Hepatocyte (in vitro differentiated cells): ENCODE measurements at regions not wholly inside any gene's neighbourhood (a gene's known extent, or its start where the extent isn't known, plus 50 kb on each side); places are given as distances from the start of the nearest gene placed in this dataset.

Experiments
- EZH2 ChIP-seq: fragments of 200-600 bp; sonication (generic); IDR thresholded peaks from 2 replicates; pipeline ENCODE4 v1.6.1; 2016; ENCODE audit warnings: antibody characterized with exemption, mild to moderate bottlenecking, borderline replicate concordance
- EZH2phosphoT487 ChIP-seq: fragments of 200-600 bp; sonication (generic); IDR thresholded peaks from one replicate; pipeline ENCODE4 v1.6.1; 2018; ENCODE audit warnings: antibody characterized with exemption, mild to moderate bottlenecking, low read depth, moderate library complexity; ENCODE audit not compliant: unreplicated experiment, severe bottlenecking
- TF ChIP-seq, protein P1 (sequence below): fragments of 200-600 bp; sonication (generic); IDR thresholded peaks from 2 replicates; pipeline ENCODE4 v1.5.1; 2016; ENCODE audit warnings: antibody characterized with exemption, mild to moderate bottlenecking; ENCODE audit not compliant: poor library complexity

- TF ChIP-seq, protein P1, sequence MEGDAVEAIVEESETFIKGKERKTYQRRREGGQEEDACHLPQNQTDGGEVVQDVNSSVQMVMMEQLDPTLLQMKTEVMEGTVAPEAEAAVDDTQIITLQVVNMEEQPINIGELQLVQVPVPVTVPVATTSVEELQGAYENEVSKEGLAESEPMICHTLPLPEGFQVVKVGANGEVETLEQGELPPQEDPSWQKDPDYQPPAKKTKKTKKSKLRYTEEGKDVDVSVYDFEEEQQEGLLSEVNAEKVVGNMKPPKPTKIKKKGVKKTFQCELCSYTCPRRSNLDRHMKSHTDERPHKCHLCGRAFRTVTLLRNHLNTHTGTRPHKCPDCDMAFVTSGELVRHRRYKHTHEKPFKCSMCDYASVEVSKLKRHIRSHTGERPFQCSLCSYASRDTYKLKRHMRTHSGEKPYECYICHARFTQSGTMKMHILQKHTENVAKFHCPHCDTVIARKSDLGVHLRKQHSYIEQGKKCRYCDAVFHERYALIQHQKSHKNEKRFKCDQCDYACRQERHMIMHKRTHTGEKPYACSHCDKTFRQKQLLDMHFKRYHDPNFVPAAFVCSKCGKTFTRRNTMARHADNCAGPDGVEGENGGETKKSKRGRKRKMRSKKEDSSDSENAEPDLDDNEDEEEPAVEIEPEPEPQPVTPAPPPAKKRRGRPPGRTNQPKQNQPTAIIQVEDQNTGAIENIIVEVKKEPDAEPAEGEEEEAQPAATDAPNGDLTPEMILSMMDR = no peak
- TF ChIP-seq EZH2 (no peak), EZH2phosphoT487 (no peak)
Observed at GRCh38 chr4:154039435-154040343, 250.8 kb upstream of the SFRP2 start.
